Spleen (tissue), 7 donors: ENCODE measurements at regions not wholly inside any gene's neighbourhood (a gene's known extent, or its start where the extent isn't known, plus 50 kb on each side); places are given as distances from the start of the nearest gene placed in this dataset.

Experiments
- CTCF ChIP-seq, 11 experiments: fragments of 200-600 bp in 7 of 11; fragments of 450-650 bp in 4 of 11; sonication (generic) in 4 of 11; IDR thresholded peaks in 8 of 11; conservative IDR thresholded peaks in 3 of 11; 1 replicate in 7 of 11; 2 replicates in 4 of 11; pipeline versions ENCODE4 v1.4.0 to v1.8.0; 2016 to 2021; ENCODE audit warnings: antibody characterized with exemption in 11 of 11, inconsistent platforms in 4 of 11, mild to moderate bottlenecking in 1 of 11
- POLR2AphosphoS5 ChIP-seq, 3 donors: sonication (generic); formaldehyde crosslinking; IDR thresholded peaks; one replicate each; pipeline ENCODE4 v1.5.1; 2017; ENCODE audit warnings: antibody characterized with exemption in 3 of 3
- donor health status: DM: no; HTN: no; CAD: no; lungs with moderate emphysema.
- donor health status: DM: no; HTN: no; CAD: no.
- donor health status: DM: no; HTN: no; CAD: no.

- TF ChIP-seq CTCF (IDR thresholded peaks at IDR 0.05 in 8 of 11, conservative IDR thresholded peaks at IDR 0.05 in 3 of 11): no peak
- no peak for TF ChIP-seq POLR2AphosphoS5 (IDR thresholded peaks at IDR 0.05)
Observed at GRCh38 chr2:12243381-12243780, 473.4 kb upstream of the TRIB2 start.
